SKM-1 (cell line): ENCODE measurements at regions not wholly inside any gene's neighbourhood (a gene's known extent, or its start where the extent isn't known, plus 50 kb on each side); places are given as distances from the start of the nearest gene placed in this dataset.

Source experiments
- DNase-seq: peaks from one replicate; lab custom pipeline; 2025; ENCODE audit not compliant: unreplicated experiment; lab: John Stamatoyannopoulos, UW

DNA sequence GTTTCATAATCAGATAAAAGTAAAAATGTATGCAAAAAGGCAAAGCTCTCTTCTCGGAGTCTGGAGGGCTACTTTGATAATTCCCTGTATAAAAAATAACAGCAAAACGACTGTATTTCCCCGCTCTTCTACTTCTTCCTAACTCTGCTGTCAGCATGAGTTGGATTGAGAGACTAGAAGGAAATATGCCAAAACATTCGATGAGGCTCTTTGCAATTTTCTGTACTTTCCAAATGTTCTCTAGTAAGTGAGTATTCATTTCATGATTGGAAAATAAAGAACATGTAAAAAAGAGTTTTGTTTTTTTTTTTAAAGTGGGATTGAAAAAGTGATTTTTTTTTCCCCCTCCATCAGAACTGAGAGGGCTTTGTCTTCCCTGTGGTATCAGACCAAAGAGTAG lies 677.5 kb downstream of the ACTL7B start:
- no peak for DNase-seq

GRCh38 chr9:108168236-108168850 lies 678.8 kb upstream of the KLF4 start:
- DNase-seq: no peak

GRCh38 chr9:108167136-108167900 lies 677.7 kb upstream of the KLF4 start:
- no peak for DNase-seq

DNA sequence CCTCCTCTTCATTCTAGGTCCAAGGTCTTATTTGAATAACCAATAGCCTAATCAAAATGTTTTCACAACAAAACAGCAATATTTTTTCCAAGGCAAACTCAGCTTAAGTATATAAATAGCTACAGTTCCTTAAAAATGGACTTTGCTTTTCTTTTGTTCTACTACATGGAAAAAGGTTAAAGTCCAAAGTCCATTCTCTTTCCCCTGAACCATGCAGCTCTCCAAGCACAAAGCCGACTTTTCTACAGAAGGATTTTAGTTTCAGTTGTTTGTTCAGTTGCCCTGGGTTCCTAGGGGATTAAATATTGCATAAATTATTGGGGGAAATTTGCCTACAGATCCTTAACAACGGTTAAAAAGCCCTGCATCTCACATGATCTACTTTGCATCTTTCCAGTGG lies 677.0 kb upstream of the KLF4 start:
- DNase-seq: no peak

- no peak for DNase-seq
Measured at GRCh38 chr9:108163321-108164005, 673.9 kb upstream of the KLF4 start.

- no peak for DNase-seq
Measured at GRCh38 chr9:108162664-108163063, 673.1 kb upstream of the KLF4 start.

DNA sequence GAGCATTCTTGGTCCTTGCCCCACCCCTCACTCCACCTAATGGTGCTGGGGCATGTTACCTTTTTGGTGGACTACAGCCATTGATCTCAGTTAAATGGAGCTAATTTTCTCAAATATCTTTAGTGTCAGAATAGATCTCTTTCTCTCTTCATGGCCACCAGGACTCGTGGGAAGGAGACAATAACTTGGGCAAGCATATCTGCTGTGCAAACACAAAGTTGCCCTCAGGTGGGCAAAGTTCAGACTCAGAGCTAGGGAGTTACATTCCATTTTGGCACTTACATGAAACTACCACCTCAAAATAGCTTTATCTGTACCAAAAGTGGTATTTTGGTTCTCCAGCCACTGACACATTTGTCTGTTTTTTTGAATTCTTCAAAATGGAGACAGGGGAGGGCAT lies 671.9 kb upstream of the KLF4 start:
- DNase-seq: no peak

GRCh38 chr9:108160706-108161355 lies 671.3 kb upstream of the KLF4 start:
- no peak for DNase-seq

DNA sequence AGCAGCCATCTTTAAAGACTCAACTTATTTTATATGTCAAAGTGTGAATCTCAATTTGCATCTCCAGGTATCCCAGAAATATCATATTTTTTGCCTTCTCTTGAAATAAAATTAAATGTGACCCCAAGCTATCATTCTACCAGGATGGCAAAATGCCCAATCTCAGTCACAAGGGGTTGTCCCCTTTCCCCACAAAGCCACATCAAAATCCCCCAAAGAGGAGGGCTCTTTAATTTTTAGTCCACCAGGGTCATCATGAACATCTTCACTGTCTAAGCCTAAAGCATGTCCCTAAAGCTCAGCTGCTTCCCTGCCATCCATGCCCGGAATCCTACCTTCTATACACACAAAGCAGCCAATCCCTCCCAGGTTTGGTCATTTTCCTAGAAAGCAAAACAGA lies 670.5 kb upstream of the KLF4 start:
- no peak for DNase-seq

- DNase-seq: no peak
Measured at GRCh38 chr9:108158236-108158995, 668.8 kb upstream of the KLF4 start.

DNA sequence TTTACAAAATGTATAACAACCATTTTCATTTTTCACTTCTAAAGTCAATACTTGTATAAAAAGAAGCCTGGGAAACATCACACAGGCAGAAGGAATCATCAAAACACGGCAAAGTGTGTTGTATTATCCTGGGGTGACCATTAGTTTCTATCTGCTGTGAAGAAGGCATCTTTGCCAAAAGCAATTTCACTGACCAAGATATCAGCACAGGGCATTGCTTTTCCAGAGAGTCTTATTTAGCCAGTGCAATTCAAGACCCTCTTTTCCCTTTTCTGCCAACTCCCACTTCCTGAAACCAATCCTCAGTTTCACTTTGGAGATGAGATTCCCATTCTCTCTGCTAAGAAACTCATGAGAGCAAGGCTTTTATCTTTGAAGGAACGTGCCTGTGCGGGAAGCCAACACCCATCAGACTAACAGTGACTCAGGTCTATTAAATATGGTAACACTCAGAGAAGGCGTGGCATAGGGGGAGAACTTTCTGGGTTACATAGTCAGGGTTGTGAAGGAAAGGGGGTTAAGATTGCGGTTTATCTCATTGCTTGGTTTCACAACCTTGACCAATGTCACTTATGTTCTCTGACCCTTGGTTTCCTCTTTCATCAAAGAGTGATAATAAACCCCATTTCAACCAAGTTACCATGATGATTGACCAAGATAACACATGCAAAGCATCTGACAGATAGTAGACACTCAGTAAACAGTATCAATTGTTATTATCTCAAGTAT lies 666.9 kb upstream of the KLF4 start:
- peak; percentile 9 for DNase-seq

- no peak for DNase-seq
Measured at GRCh38 chr9:108153416-108153815, 663.8 kb upstream of the KLF4 start.

- no peak for DNase-seq
Measured at GRCh38 chr9:108150736-108151586, 661.4 kb upstream of the KLF4 start.

GRCh38 chr9:108149326-108149725 lies 659.8 kb upstream of the KLF4 start:
- no peak for DNase-seq

DNA sequence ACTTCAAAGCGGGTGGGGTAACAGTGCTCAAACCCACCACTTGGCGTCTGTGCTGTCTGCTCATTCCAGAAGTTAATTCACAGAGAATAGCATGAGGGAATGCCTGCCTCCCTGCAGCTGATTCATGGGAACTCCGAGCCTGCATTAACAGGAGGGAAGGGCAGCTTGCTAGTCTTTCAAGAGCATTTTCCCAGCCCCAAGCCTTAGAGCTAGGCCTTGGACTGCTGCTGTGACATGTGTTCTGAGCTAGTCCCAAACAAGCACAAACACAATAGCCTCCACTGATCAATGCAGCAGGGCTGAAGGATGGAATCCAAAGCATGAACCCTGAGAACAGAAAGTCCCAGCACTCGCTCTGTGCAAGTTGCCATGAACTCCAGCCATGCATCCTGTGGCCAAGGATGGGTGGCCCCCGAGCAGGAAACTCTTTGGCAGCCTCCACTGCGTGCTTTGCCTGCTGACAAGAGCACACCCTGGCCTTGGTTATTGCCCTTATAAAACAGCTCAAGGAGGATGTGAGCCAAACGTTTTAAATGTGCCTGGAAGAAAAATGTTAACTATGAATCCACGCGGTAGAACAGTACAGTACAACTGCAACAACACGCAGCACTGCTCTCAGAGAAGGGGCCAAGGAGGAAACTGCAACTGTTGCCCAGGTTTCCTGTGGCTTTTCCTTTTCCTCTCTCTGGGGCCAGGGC lies 653.1 kb upstream of the KLF4 start:
- DNase-seq: no peak

- no peak for DNase-seq
Measured at GRCh38 chr9:108142142-108142503, 652.6 kb upstream of the KLF4 start.

- no peak for DNase-seq
Measured at GRCh38 chr9:108139900-108140299, 650.3 kb upstream of the KLF4 start.

DNA sequence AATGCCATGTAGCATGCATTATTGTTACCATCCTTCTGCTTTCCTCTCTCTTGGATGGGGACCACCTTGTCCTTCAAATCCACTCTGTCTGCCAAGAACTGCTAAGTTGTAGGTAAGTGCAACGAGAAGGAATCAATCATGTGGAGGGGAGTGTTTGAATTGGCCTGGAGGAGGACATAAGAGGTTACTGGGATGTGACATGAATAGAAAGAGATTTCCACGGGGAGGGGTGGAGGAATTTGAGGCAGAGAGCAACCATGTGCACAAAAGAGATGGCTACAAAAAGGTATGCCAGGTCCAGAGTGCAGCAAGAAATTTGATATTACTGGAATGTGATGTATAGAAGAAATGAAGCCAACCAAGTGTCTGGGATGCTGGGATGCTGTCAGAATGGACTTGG lies 648.9 kb upstream of the KLF4 start:
- DNase-seq: no peak

- DNase-seq: no peak
Measured at GRCh38 chr9:108136656-108137055, 647.1 kb upstream of the KLF4 start.
